ENCODE measurements at regions not wholly inside any gene's neighbourhood (a gene's known extent, or its start where the extent isn't known, plus 50 kb on each side); places are given as distances from the start of the nearest gene placed in this dataset.

DNA sequence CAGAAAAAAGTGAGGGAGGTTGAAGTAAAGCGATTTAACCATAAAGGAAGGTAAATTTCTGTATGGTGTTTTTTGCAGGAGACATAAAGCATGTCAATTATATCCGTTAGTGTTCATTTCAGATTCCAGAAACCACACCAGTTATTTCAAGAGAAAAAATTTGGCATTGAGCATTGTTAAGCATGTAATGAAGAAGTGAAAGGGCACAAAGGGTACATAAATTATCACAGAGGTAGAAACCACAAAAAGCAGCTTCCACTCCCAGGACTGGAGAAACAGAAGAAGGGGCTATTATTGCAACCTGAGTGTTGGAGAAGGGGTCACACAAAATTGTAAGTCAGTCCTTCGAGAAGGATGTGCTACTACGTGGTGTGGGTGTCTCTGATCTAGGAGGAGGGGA, 72.2 kb upstream of the DACH1 start:
- DNase-seq, result peak; percentile 36

DNA sequence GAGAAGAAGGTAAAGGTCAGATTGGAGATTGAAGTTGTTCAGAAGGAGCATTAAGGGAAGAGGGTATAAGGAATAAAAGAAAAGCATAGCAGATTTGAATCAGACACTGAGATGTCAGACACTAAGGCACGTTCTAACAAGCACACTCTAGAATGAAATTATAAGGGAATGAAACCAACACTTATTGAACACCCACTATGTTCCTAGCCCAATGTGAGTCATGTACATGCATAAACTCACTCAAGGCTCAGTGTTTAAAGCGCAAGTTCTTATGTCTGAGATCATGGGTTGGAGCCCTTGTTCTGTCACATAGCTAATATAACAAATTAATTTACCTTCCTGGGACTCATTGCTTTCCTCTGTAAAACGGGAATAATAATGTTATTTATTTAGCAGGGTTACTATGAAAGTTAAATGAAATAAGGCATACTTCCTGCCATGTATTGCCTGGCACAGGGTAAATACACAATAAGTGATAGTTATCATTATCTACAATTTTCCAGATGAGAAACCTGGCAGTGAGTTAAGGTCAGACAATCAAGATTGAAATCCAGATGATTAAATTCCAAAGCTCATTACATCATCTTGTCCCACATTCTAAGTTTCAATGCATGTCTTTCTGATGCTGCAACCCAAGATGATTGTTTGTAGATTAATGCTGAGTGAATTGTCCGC, 68.3 kb upstream of the DACH1 start:
- no peak for DNase-seq

DNA sequence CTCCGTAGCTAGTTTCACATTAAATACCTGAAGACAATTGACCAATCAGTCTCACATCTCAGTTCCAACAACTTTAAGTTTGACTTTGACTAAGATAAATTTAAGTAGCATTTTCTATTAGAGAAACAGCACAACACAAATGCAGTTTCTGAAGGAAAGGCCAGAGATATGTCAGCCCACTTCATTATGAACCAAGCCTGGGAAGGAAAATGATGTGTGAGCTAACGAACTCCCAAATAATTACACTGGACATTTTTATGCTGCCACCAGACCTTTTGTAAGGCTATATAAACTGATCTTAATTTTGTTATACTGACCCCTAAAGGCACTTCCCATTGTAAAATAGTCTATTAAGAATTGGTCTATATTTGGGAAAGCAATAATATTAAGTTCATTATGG, 57.9 kb upstream of the DACH1 start:
- DNase-seq, result no peak

DNA sequence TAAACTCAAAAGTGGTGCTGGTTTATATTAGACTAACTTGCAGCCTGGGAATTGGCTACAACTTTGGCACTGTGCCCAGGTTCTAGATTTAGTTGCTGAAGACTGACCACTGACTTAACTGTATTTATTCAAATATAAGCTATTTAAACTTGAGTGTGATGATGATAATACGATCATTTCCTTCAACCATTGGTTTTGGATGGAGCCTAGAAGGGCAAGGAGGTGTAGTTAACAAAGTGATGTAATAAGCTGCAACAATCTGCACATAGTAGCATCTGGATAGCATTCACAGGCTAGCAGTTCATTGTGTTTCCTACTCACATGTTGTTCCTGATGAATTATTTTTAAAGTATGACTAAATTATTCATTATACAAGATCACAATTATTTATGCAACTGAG, 55.2 kb upstream of the DACH1 start:
- DNase-seq, result no peak

Data from hematopoietic multipotent progenitor cell treated with erythropoietin and hydrocortisone succinate and interleukin-3 and kit ligand, for 4 days (in vitro differentiated cells).